SIG-M5 treated with dmso at 0.1 percent for 504 hours (cell line): ENCODE measurements at regions not wholly inside any gene's neighbourhood (a gene's known extent, or its start where the extent isn't known, plus 50 kb on each side); places are given as distances from the start of the nearest gene placed in this dataset.
A peak's percentile ranks its signal among the peaks of the same experiment; 100 is the strongest.
"Not testable (repeated sequence)": the region's sequence is repeated elsewhere in the genome, so short reads cannot be mapped to it uniquely, and the experiment has no call there.

ENCODE experiments used
- DNase-seq: peaks from one replicate; lab custom pipeline; 2025; ENCODE audit not compliant: unreplicated experiment; lab: John Stamatoyannopoulos, UW

DNA sequence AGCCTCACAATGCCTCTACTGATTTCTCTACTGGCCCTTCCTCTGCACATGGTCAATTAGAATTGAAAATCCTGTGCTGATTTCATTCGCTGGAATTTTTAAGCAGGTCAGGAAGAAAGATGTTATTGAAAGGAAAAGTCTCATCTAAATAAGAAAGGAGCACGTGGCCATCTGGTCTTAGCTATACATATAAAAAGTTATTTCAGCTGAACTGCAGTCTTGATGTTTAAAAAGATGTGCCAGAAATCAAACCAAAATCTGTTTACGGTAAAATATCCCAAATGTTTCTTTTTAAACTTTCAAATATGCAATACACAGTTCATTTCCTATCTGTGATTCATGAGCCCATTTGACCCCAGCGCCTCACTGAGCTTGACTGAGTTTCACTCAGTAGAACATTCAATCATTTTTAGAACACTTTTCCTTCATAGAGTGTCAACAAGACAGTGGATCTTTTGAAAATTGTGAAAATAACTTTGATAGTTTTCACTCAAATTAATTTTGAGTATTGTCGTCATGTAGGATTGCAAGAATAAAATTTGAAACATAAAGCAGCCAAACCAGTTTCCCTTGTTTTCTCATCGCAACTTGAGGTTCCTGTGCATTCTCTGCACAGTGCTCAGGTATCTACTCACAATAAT, 293.6 kb downstream of the PTPRC start:
- DNase-seq = peak; percentile 64

DNA sequence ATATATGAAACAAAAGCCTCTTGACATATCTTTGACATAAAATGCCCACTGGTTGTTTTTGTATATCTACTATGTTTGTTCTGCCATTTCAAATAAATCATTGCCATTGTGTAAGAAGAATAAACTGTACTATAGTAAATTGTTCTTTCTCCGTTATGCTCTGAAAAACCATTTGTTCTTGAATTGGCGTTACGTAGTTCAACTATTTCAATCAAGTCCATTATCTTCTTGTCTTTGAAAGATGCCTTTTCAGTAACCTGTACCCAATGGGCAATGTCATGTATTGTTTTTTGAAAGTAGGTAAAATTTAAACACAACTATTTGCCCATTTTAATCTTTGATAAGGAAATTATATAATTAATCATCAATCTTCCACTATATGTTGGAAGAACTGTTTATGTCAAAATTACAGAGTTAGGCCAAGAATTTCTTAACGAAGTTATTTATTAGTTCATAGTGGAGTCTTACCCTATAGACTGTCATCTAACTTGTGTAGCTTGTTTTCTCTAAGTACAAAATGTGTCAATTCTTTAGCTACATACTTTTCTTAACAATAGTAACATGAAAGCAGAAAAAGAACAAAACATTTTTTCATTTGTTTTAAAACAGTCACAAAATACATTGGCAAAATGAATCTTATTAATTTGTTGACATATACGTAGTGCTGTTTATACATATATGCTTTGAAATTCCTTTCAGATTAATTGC, 294.8 kb downstream of the PTPRC start:
- peak; percentile 34 for DNase-seq

DNA sequence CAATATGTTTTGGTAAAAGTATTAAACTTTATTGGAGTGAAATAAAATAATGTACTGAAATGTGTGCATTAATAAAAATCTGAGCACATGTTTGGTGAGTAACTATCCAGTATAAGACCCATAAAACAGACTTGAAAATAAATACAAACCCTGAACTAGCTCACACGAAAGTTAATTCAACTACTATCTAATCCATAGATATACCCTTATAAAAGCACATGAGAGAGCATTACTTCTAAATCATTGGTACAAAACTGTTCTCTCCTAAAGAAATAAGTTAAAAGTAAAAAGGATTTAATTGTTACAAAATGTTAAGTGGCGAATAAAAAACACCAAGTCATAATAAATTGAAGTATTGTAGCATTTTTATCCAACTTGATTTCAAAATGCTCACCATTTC, 295.6 kb downstream of the PTPRC start:
- no peak for DNase-seq

DNA sequence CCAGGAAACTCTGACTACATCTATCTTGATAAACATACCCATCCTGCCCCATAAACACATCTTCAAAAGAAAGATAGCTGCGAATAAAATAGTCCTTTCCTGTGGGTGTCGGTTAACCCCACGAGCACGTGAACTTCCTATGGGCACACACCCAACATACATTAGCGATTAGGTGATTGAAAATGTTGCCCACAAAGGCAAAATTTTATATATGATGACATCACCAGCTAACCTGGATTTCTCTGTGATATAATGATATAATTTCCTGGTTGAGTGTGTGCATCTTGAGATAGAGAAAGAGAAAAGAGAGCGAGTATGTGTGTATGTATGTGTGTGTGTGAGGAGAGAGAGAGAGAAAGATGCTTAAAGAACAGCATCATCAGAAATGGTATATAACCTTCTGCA, 296.1 kb downstream of the PTPRC start:
- peak; percentile 73 for DNase-seq

DNA sequence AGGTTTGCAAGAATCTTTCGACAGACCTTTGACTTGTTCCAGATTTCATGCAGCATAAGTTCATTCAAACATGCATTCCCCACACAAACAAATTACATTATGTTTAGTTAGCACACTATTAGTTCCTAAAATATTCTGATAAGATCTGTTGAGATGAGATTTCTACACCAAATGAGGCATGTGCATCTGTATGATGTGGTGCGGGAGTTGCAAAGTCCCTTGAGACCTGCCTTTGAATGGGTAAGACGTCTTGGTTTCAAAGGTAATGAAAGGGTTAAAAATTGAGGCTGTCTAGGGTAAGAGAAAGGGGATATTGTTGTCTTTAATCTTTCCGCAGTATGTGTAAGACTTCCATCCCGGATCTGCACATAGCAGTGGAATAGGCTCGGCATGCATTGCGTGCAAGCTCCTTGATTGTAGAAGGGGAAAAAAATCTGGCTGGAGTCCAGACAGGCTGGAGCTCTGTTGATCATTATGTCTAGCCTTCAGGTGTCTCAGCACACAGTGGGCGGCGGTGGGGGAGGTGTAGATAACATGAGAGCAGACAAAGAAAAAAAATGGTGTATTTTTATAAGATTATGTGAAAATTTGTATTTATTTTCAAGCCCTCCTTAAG, 296.6 kb downstream of the PTPRC start:
- peak; percentile 84 for DNase-seq

DNA sequence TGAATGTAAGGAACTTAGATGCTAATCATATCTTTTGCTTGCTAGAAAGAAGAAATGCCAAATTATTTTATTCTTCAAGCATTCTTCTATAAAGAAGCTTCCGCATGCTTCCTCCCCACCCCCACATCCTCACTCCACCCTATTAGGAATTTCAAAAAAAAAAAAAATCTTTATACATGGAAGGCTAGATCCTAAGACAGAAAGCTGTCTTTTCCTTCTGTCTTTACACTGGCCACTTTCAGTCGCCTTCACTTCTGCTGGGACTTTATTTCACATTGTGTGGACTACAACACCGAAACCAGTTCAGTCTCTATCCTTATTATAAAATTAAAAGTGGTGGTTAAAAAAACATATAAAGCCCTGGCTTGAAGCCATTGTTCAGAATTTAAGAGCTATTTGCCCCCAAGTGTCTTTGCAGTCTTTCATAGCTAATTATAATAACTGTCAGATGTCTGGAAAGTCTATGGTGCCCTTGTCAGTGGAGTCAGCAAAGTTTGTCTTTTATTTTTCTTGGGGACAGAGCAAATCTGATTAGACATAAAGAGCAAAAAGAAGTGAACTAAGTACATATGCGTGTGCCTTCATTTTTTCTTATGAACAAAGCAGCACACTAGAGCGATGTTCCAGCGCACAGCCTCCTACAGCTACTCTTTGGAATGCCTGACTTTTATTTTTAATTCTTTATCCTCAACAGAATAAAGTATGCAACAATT, 297.7 kb downstream of the PTPRC start:
- DNase-seq = peak; percentile 64

GRCh38 chr1:198937231-198938031, 298.6 kb downstream of the PTPRC start:
- peak; percentile 99 for DNase-seq

GRCh38 chr1:198939286-198939685, 300.4 kb downstream of the PTPRC start:
- no peak for DNase-seq

GRCh38 chr1:198939956-198940355, 301.1 kb downstream of the PTPRC start:
- DNase-seq = peak; percentile 73

- no peak for DNase-seq
Measured at GRCh38 chr1:198942466-198942865, 303.6 kb downstream of the PTPRC start.

DNA sequence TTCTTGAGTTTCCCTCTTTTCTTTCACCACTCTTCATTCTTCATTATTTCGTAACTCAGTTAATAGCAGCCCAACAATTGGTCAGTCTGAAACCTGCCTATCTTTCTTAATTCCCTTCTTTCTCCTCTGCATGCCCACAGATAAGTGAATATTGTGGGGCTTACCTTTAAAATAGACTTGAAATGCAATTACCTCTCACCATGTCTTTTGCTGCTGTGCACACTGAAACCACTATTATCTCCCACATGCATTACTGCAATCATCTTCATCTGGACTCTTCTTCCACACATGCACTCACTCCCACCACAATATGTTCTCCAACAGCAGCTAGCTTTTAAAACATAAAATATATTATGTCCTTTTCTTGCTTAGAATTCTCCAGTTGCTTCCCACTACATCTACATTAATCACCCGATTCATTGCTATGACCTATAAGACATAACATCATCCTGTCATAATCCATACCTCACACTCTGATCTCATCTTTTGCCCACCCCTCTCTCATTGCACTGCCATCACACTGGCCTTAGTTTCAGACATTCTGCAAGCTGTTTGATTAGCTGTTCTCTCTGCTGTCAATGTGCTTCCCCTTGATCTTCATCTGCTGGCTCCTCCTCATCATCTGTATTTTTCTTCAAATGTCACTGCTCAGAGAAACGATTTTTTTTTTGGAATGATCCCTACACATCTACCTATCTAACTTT, 304.8 kb downstream of the PTPRC start:
- no peak for DNase-seq

DNA sequence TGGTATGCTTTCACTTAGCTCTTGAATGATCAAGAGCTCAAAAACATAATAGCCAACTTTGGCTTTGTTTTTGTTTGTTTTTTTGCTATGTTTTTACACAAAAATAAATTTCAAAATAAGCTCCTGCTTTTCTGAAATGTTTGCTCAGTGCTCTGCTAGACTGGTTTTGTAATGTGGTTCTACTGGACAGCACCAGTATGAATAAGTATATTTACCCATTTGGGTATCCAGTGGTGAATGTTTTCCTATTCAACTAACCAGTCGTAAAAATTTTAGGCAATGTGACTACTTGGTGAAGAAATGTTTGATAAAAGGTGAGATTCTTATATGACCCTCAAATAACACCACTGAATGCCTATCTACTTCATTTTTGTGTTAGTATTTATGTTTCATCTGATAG, 308.6 kb downstream of the PTPRC start:
- DNase-seq = no peak

GRCh38 chr1:198948895-198949659, 310.2 kb downstream of the PTPRC start:
- no peak for DNase-seq

DNA sequence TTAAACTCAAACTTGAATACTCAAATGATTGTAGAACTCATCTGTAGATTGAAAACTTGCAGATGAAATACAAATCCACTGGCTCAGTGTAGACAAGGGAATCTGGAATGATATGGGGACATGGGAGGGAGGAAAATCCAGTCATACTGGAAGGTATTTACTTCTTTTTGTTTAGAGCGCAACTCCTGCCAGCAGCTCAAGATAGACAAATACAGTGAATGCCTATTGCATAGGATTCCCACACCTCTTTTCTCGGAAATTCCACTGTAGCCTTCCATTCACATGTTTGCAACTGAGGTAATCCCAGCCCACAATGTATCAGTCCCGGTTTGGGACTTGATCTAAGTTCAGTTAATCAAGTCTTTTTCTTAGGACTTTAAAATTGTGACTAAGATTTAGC, 311.2 kb downstream of the PTPRC start:
- DNase-seq = no peak

DNA sequence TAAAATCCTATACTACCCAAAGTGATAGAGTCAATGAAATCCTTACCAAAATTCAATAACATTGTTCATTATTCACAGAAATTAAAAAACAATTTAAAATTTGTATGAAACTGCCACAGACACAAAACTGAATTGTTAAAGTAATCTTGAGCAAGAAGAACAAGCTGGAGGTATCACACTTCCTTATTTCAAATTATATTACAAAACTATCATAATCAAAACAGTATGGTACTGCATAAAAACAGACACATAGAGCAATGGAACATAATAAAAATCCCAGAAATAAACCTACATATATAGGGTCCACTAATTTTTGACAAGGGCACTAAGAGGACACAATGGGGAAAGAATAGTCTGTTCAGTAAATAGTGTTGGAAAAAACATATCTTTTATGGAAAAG, 316.2 kb downstream of the PTPRC start:
- no peak for DNase-seq

DNA sequence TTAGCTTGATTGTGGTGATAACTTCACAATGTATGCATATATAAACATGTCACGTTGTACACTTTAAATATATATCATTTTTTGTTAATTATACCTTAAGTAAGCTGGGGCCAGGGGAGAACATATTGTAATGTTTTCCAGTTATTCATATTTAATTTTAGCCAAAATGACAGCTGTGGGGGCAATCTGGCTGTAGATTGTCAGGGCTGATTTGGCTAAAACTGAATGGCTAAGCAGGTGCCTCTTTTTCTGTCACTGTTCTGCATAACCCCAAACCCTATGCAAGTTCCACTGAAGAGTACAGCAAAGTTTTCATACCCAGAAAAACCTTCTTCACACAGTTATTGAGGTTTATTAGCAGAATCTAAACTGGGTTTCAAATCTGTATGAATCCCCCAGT, 318.2 kb downstream of the PTPRC start:
- DNase-seq = no peak

DNA sequence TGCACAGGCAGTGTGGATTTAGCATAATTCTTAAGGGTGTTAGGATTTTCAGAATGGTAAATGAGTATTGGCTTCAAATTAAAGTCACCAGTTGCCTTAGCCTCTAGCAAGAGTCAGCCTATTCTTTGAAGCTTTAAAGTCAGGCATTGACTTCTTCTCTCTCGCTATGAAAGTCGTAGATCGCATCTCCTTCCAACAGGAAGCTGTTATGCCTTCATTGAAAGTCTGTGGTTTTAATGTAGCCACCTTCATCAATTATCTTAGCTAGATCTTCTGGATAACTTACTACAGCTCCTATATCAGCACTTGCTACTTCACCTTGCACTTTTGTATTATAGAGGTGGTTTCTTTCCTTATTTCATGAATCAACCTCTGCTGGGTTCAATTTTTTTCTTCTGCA, 320.2 kb downstream of the PTPRC start:
- no peak for DNase-seq

- no peak for DNase-seq
Measured at GRCh38 chr1:198959676-198960075, 320.8 kb downstream of the PTPRC start.

DNA sequence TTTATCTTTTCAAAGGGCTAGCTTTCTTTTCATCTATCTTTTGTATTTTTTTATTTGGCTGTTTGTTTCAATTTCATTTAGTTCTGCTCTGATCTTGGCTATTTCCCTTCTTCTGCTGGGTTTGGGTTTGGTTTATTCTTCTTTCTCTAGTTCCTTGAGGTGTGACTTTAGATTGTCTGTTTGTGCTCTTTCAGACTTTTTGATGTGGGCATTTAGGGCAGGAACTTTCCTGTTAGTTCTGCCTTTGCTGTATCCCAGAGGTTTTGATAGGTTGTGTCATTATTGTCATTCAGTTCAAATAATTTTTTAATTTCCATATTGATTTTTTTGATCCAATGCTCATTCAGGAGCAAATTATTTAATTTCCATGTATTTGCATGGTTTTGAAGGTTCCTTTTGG, 325.0 kb downstream of the PTPRC start:
- DNase-seq = not testable (repeated sequence)

DNA sequence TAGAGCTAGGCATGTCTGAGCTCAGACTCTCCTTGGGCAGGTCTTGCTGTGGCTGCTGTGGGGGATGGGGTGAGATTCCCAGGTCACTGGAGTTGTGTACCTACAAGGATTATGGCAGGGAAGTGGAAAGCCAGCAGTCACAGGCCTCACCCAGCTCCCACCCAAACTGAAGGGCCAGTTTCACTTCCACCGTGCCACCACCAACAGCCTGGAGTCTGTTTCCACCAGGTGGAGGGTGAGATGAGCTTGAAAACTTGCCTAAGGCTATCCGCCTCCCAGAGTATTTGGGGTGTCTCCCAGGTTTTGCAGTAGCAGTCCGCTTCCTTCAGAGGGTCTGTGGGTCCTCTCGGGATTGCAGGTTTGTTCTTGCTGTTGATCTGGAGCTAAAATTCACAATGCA, 327.7 kb downstream of the PTPRC start:
- peak; percentile 20 for DNase-seq
